NB4 (cell line): ENCODE measurements at regions not wholly inside any gene's neighbourhood (a gene's known extent, or its start where the extent isn't known, plus 50 kb on each side); places are given as distances from the start of the nearest gene placed in this dataset.

Experiments used
- MYC ChIP-seq: IDR thresholded peaks from 2 replicates; pipeline ENCODE4 v1.6.1; 2011; ENCODE audit warnings: low read depth, low read length
- POLR2A ChIP-seq: IDR thresholded peaks from 2 replicates; pipeline ENCODE4 v1.6.1; 2011; ENCODE audit warnings: mild to moderate bottlenecking; ENCODE audit not compliant: insufficient read length; ENCODE audit errors: extremely low read depth
- TF ChIP-seq, protein P1 (sequence below): IDR thresholded peaks from one replicate; pipeline ENCODE4 v1.5.1; 2012; ENCODE audit warnings: low read depth, low read length
- TF ChIP-seq, protein P2 (sequence below): IDR thresholded peaks from 2 replicates; pipeline ENCODE4 v1.6.1; 2011; ENCODE audit warnings: low read depth, low read length

DNA sequence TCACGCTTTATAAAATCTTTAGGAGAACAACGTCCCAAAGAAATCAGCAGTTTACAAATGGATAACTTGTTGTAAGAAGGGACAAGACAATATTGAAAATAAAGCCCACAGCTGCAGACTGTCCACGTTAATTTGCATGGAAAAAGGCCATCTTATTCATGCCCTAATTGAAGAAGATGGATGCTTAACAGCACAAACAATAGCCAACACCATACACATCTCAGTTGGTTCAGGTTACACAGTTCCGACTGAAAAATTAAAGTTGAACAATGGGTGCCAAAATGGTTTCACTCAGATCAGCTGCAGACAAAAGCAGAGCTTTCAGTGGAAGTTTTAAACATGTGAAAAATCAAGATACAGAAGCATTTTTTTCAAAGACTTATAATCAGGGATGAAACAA is 314.2 kb downstream of the RAB38 start:
- no peak for TF ChIP-seq POLR2A
- TF ChIP-seq, protein P1, sequence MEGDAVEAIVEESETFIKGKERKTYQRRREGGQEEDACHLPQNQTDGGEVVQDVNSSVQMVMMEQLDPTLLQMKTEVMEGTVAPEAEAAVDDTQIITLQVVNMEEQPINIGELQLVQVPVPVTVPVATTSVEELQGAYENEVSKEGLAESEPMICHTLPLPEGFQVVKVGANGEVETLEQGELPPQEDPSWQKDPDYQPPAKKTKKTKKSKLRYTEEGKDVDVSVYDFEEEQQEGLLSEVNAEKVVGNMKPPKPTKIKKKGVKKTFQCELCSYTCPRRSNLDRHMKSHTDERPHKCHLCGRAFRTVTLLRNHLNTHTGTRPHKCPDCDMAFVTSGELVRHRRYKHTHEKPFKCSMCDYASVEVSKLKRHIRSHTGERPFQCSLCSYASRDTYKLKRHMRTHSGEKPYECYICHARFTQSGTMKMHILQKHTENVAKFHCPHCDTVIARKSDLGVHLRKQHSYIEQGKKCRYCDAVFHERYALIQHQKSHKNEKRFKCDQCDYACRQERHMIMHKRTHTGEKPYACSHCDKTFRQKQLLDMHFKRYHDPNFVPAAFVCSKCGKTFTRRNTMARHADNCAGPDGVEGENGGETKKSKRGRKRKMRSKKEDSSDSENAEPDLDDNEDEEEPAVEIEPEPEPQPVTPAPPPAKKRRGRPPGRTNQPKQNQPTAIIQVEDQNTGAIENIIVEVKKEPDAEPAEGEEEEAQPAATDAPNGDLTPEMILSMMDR: no peak
- TF ChIP-seq MYC: no peak
- TF ChIP-seq, protein P2, sequence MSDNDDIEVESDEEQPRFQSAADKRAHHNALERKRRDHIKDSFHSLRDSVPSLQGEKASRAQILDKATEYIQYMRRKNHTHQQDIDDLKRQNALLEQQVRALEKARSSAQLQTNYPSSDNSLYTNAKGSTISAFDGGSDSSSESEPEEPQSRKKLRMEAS: no peak
